Naive thymus-derived CD4-positive, alpha-beta T cell (primary cell): ENCODE measurements at regions not wholly inside any gene's neighbourhood (a gene's known extent, or its start where the extent isn't known, plus 50 kb on each side); places are given as distances from the start of the nearest gene placed in this dataset.

Experiments
- ATAC-seq: fragments of 150-1000 bp; cut with Tn5 transposase; 2 replicates; pipeline ENCODE4 v1.10.0; 2021; ENCODE audit warnings: mild to moderate bottlenecking, moderate library complexity
- CTCF ChIA-PET: fragments of 350-600 bp; sonication (Branson Sonifier 250); formaldehyde crosslinking; loops from one replicate; lab custom pipeline; 2021; ENCODE audit warnings: antibody characterized with exemption; lab: Charles Lee
- POLR2A ChIA-PET: fragments of 350-600 bp; sonication (Branson Sonifier 250); formaldehyde crosslinking; loops from one replicate; lab custom pipeline; 2021; ENCODE audit warnings: antibody characterized with exemption, inconsistent platforms; lab: Charles Lee
- DNase-seq, 9 donors: peaks; one replicate each; pipeline versions ENCODE4 v3.0.0 to v3.0.0-alpha.2; 2020 to 2022; ENCODE audit warnings: mixed read lengths in 1 of 9
- H3K27ac ChIP-seq: one replicate; pipeline ENCODE4 v1.7.0; 2013; ENCODE audit warnings: mild to moderate bottlenecking, low read depth, low read length, moderate library complexity
- H3K27me3 ChIP-seq, 2 donors: one replicate each; pipeline ENCODE4 v1.7.0; 2013; ENCODE audit warnings: low read length in 2 of 2, mild to moderate bottlenecking in 2 of 2, moderate library complexity in 2 of 2; ENCODE audit not compliant: control insufficient read depth in 2 of 2, insufficient read depth in 2 of 2
- H3K36me3 ChIP-seq, 3 experiments: 1 replicate in 2 of 3; 2 replicates in 1 of 3; pipeline ENCODE4 v1.7.0; 2013; ENCODE audit warnings: low read length in 3 of 3, mild to moderate bottlenecking in 3 of 3, moderate library complexity in 1 of 3; ENCODE audit not compliant: insufficient read depth in 3 of 3, control insufficient read depth in 2 of 3
- H3K4me1 ChIP-seq, 2 donors: one replicate each; pipeline ENCODE4 v1.7.0; 2013; ENCODE audit warnings: low read length in 2 of 2, mild to moderate bottlenecking in 2 of 2, moderate library complexity in 1 of 2; ENCODE audit not compliant: control insufficient read depth in 2 of 2, insufficient read depth in 2 of 2
- H3K4me3 ChIP-seq: 2 replicates; pipeline ENCODE4 v1.7.0; 2013; ENCODE audit warnings: mild to moderate bottlenecking, low read length
- H3K9me3 ChIP-seq, 3 experiments: 1 replicate in 2 of 3; 2 replicates in 1 of 3; pipeline ENCODE4 v1.7.0; 2013; ENCODE audit warnings: low read length in 3 of 3; ENCODE audit not compliant: control insufficient read depth in 2 of 3
- H3K27ac Mint-ChIP-seq, 9 donors: one replicate each; pipeline ENCODE4 v1.8.0; 2020 to 2022; ENCODE audit warnings: mixed read lengths in 9 of 9, mild to moderate bottlenecking in 8 of 9, moderate library complexity in 5 of 9, inconsistent platforms in 2 of 9
- H3K27me3 Mint-ChIP-seq, 5 donors: one replicate each; pipeline ENCODE4 v1.8.0; 2021 to 2022; ENCODE audit warnings: mixed read lengths in 5 of 5, mild to moderate bottlenecking in 1 of 5
- H3K36me3 Mint-ChIP-seq, 5 donors: one replicate each; pipeline ENCODE4 v1.8.0; 2020 to 2022; ENCODE audit warnings: mixed read lengths in 5 of 5, mild to moderate bottlenecking in 3 of 5, inconsistent platforms in 1 of 5
- H3K4me1 Mint-ChIP-seq, 7 donors: one replicate each; pipeline ENCODE4 v1.8.0; 2020 to 2022; ENCODE audit warnings: mixed read lengths in 7 of 7, mild to moderate bottlenecking in 3 of 7, inconsistent platforms in 1 of 7
- H3K4me3 Mint-ChIP-seq, 10 donors: one replicate each; pipeline ENCODE4 v1.8.0; 2020 to 2022; ENCODE audit warnings: mild to moderate bottlenecking in 10 of 10, mixed read lengths in 10 of 10, moderate library complexity in 6 of 10, inconsistent platforms in 2 of 10
- H3K9me3 Mint-ChIP-seq, 11 donors: one replicate each; pipeline ENCODE4 v1.8.0; 2020 to 2022; ENCODE audit warnings: mixed read lengths in 11 of 11, mild to moderate bottlenecking in 4 of 11, inconsistent platforms in 1 of 11, moderate library complexity in 1 of 11
- intact Hi-C, 2 donors: fragments of 100-400 bp; cut with micrococcal nuclease; formaldehyde crosslinking; loops; one replicate each; pipeline ENCODE4 v1.15.1; 2023

DNA sequence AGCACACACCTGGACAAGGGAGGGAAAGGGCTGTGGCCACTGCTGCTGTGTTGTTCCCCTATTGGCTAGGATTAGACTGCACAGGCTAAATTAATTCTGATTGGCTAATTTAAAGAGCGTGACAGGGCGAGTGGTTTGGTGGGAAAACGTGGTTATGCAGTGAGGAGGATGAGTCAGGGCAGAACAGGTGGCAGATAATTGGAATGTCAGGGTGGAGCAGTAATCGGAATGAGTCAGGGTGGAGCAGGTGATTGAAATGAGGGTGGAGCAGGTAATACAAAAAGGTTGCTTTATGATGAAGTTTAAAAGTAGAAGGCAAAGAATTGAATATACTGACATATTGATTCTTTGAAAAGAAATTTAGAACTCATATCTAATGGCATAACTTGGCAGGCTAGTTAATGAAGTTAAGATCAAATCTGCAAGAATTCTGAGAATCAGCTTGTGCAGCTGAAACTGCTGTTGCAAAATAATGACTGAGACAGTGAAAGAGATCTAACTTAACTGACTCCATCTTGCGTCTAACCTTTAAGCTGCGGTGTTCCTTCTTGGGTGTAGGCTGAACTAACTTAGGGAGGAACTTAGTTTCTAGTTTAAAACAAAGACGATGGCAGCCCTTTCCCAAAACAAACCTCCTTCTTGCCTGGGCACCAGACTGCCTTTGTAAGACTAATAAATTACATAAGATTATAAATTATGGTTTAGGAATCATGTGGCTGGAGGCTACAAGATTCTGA is 174.3 kb downstream of the UTP18 start:
- Histone ChIP-seq H3K4me3 (no peak overlapping the region), H3K36me3 (no peaks in the 10 kb centered on the region), H3K4me1 (peaks cover 4 to 28% of the 10 kb centered on the region in 2 donors), H3K27ac (no peak overlapping the region), H3K9me3 (no peaks in the 10 kb centered on the region), H3K27me3 (no peaks in the 10 kb centered on the region)
- DNase-seq (no peak), ATAC-seq (no peak)
- CTCF ChIA-PET, result no interaction called here
- intact Hi-C loops, result no loop called here
- Mint-ChIP-seq H3K27ac (peak overlapping the region in 6 of 9 donors; percentile 1 to 67 (median 27)), H3K4me1 (peaks cover 29 to 56% (median 44%) of the 10 kb centered on the region in 7 donors), H3K9me3 (no peaks in the 10 kb centered on the region), H3K36me3 (peaks cover 0 to 14% (median 0%) of the 10 kb centered on the region in 5 donors), H3K27me3 (no peaks in the 10 kb centered on the region), H3K4me3 (peak overlapping the region in 1 of 10 donors; percentile 0)
- POLR2A ChIA-PET, result no interaction called here

DNA sequence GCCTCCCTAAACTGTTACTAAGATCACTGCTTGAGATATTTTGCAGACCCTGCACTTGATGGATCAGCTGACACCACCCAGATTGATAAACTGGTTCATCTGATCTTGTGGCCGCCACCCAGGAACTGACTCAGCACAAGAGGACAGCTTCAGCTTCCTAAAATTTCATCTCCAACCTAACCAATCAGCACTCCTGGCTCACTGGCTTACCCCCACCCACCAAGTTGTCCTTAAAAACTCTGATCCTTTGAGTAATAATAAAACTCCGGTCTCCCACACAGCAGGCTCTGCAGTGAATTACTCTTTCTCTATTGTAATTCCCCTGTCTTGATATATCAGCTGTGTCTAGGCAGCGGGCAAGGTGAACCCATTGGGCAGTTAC is 174.8 kb downstream of the UTP18 start:
- peaks cover 29 to 56% (median 44%) of the 10 kb centered on the region in 7 donors for H3K4me1 Mint-ChIP-seq
- H3K36me3 Mint-ChIP-seq, result peaks cover 0 to 10% (median 0%) of the 10 kb centered on the region in 5 donors
- H3K27ac ChIP-seq, result no peak overlapping the region
- ATAC-seq, result no peak
- H3K9me3 Mint-ChIP-seq, result no peaks in the 10 kb centered on the region
- H3K9me3 ChIP-seq, result no peaks in the 10 kb centered on the region
- POLR2A ChIA-PET, result no interaction called here
- H3K27me3 ChIP-seq, result no peaks in the 10 kb centered on the region
- peaks cover 0 to 28% of the 10 kb centered on the region in 2 donors for H3K4me1 ChIP-seq
- DNase-seq, result no peak
- H3K27ac Mint-ChIP-seq, result peak overlapping the region in 4 of 9 donors; percentile 7 to 82 (median 54)
- intact Hi-C loops, result no loop called here
- no peak overlapping the region for H3K4me3 ChIP-seq
- CTCF ChIA-PET, result no interaction called here
- no peaks in the 10 kb centered on the region for H3K27me3 Mint-ChIP-seq
- peak overlapping the region in 1 of 10 donors; percentile 56 for H3K4me3 Mint-ChIP-seq
- H3K36me3 ChIP-seq, result no peaks in the 10 kb centered on the region

DNA sequence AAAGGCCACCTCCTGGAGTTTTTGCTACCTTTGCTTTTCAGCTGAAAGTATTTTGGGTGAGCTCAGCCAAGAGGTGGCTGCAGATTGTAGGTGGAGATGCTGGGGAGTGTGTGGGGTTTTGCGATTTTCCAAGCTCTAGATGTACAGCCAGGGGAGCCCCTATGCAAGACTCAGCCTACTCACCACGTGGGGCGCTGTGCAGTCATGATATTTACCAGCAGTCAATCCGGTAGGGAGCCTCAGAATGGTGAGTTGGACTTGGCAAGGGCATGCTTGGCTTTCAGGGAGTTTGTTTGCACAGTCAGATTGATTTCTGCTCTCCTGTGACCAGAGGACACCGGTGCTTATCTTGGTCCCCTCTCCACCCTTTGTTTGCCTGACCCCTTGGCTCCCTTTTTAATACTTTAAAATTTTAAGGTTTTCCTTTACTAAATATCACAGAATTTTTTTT is 175.3 kb downstream of the UTP18 start:
- peaks cover 0 to 10% (median 0%) of the 10 kb centered on the region in 5 donors for H3K36me3 Mint-ChIP-seq
- H3K27me3 Mint-ChIP-seq, result no peaks in the 10 kb centered on the region
- H3K4me3 Mint-ChIP-seq, result no peak overlapping the region
- ATAC-seq (peak; percentile 76), DNase-seq (no peak)
- Histone ChIP-seq H3K27me3 (no peaks in the 10 kb centered on the region), H3K36me3 (no peaks in the 10 kb centered on the region), H3K27ac (no peak overlapping the region), H3K4me1 (peaks cover 0 to 29% of the 10 kb centered on the region in 2 donors), H3K9me3 (no peaks in the 10 kb centered on the region), H3K4me3 (no peak overlapping the region)
- CTCF ChIA-PET, result interaction anchor here (1.0 kb wide), 1 partner anchor 64 kb away, joined by 4 read pairs; no protein-coding TSS in a partner anchor
- H3K27ac Mint-ChIP-seq, result peak overlapping the region in 4 of 9 donors; percentile 7 to 82 (median 45)
- no peaks in the 10 kb centered on the region for H3K9me3 Mint-ChIP-seq
- intact Hi-C loops, result no loop called here
- H3K4me1 Mint-ChIP-seq, result peaks cover 26 to 56% (median 44%) of the 10 kb centered on the region in 7 donors
- POLR2A ChIA-PET, result interaction anchor here (1.2 kb wide), 1 partner anchor 10 kb away, joined by 3 read pairs; no protein-coding TSS in a partner anchor

DNA sequence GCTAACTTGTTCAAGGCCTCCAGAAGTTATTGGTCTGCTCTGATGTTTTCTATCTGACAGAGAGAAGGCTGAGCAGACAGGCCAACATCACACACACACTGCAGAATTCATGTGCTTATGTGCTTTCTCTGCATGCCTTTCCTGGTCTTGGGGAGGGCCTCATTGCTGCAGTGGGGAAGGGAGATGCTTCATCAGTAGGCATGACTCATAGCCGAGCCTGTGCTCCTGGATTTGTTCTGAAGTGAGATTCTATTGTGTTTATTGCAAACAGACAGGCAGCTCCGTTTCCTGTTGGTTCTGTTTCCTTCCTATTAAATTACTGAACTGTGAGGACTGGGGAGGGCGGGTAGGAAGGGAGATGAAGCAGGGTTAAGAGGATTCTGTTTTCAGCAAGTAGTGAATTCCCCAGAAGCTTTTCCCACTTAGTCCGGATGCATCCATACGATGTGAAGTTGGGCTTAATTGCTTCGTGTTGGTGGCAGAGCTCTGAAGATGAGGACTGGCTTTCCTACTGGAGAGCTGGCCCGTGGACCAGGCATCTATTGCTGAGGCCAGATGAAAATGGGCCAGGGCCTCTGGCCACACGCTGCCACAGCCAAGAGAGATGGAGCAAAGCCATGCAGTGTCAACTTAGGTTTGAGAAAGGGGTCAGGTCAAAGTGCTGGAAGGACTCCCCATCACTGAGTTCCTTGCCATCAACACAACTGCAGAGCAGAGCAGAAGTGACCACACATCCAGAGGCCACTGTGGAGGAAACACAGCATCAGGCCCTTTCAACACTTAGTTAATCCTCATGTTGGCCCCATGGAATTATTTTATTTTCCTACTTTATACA is 179.3 kb downstream of the UTP18 start:
- no peaks in the 10 kb centered on the region for H3K27me3 Mint-ChIP-seq
- Histone ChIP-seq H3K9me3 (no peaks in the 10 kb centered on the region), H3K36me3 (no peaks in the 10 kb centered on the region), H3K27ac (no peak overlapping the region), H3K27me3 (no peaks in the 10 kb centered on the region), H3K4me1 (peaks cover 0 to 20% of the 10 kb centered on the region in 2 donors), H3K4me3 (no peak overlapping the region)
- ATAC-seq, result peak; percentile 18
- H3K9me3 Mint-ChIP-seq, result peaks cover 0 to 8% (median 0%) of the 10 kb centered on the region in 11 donors
- peaks cover 0 to 8% (median 0%) of the 10 kb centered on the region in 5 donors for H3K36me3 Mint-ChIP-seq
- peak overlapping the region; percentile 2 to 72 (median 42) for H3K4me3 Mint-ChIP-seq
- H3K4me1 Mint-ChIP-seq, result peaks cover 17 to 42% (median 31%) of the 10 kb centered on the region in 7 donors
- CTCF ChIA-PET, result no interaction called here
- POLR2A ChIA-PET, result interaction anchor here (0.9 kb wide), 1 partner anchor 21 kb away, joined by 3 read pairs; no protein-coding TSS in a partner anchor
- DNase-seq, result no peak
- peak overlapping the region; percentile 24 to 85 (median 71) for H3K27ac Mint-ChIP-seq
- intact Hi-C loops, result loop anchor here in 1 of 2 donors (1.0 kb wide), 1 partner anchor 11 kb away; no protein-coding TSS in a partner anchor

DNA sequence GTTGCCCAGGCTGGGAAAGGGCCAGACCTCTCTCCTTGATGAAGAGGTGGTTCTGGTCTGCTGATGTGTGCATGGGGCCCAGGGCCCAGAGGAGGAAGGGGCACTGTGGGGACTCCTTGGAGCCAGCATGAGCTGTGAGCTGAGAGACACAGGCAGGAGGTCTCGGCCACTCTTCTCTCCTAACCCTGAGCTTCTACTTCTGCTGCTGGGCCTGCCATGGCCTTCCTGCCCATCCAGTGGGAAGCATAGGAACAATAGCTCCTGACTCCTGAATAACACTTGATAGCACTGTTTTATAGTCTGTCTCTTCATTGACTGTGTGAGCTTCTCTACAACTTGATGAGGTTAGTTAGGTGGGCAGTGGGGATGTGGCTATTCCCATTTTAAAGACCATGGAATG is 181.1 kb downstream of the UTP18 start:
- peaks cover 23 to 48% (median 34%) of the 10 kb centered on the region in 7 donors for H3K4me1 Mint-ChIP-seq
- ATAC-seq (no peak), DNase-seq (no peak)
- Histone ChIP-seq H3K9me3 (no peaks in the 10 kb centered on the region), H3K4me3 (no peak overlapping the region), H3K36me3 (no peaks in the 10 kb centered on the region), H3K27me3 (no peaks in the 10 kb centered on the region), H3K4me1 (peaks cover 0 to 24% of the 10 kb centered on the region in 2 donors), H3K27ac (no peak overlapping the region)
- peaks cover 0 to 9% (median 0%) of the 10 kb centered on the region in 5 donors for H3K36me3 Mint-ChIP-seq
- no peak overlapping the region for H3K4me3 Mint-ChIP-seq
- intact Hi-C loops, result no loop called here
- ChIA-PET POLR2A (interaction anchor here (0.6 kb wide), 1 partner anchor 33 kb away, joined by 4 read pairs; no protein-coding TSS in a partner anchor), CTCF (interaction anchor here (1.2 kb wide), 2 partner anchors 11 to 20 kb away, joined by 3 to 4 read pairs; no protein-coding TSS in a partner anchor)
- H3K9me3 Mint-ChIP-seq, result peaks cover 0 to 8% (median 0%) of the 10 kb centered on the region in 11 donors
- H3K27me3 Mint-ChIP-seq, result no peaks in the 10 kb centered on the region
- peak overlapping the region in 4 of 9 donors; percentile 7 to 62 (median 60) for H3K27ac Mint-ChIP-seq
